G401.6 (cell line): ENCODE measurements at regions not wholly inside any gene's neighbourhood (a gene's known extent, or its start where the extent isn't known, plus 50 kb on each side); places are given as distances from the start of the nearest gene placed in this dataset.

ENCODE experiments used
- FAIRE-seq: peaks from 2 replicates; lab custom pipeline; 2012; peaks lifted over from hg19 to GRCh38; lab: Jason Lieb, UNC

DNA sequence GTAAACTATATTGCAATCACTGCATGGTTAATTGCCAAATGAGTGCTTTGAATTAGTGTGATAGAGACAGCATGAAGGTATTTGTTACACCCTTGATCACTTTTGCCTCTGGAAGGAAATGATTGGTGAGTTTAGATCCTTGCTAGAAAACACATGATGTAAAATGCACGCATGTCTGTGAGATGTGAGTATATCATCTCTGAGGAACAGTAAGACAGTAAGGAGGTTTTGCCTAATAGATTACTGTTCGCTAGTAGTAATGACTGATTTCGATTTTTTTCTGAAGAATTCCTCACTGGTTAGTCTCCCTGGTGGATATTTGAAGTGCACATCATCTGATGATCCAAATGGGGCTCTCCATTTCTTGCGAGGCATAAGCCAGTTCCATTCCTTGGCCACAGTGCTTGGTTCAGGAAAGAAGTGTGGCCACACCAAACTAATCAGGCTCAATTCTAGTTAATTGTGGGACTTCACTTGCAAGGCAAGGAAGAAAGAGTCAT lies 156.4 kb upstream of the ADRA1B start:
- FAIRE-seq: no peak

DNA sequence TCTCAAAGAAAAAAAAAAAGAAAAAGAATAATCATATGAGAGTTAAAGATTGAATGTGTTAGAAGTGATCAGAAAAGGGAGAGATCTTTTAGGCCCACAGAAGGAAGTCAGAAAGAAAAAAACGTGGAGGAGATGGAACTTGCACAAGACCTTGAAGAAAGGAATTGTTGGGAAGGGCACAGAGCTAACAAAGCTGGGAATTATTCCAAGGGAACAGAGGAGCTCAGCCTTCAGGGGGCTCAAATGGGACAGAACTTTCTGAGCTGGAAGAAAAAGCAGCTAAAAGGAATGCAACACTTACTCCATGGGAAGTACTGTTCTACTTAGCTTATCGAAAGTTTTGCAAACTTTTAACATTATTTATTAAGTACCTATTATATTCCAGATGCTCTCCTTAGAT lies 153.4 kb upstream of the ADRA1B start:
- FAIRE-seq: no peak

DNA sequence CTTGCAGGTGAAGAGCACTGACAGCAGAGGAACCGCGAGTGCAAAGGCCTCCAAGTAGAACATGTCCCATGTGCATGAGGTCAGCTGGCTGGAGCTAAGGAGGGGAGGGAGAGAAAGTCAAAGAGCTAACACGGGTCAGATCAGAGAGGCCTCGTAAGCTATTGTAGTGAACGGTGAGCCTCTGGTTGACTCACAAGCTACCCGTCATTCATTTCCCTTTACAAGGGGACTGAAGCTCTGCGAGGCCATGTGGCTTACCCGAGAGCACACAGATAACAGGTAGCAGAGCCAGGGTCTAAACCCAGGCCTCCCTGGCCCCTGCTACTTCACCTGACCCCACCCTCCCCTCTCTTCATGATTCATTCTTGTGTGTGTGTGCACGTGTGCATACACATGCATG lies 152.7 kb upstream of the ADRA1B start:
- no peak for FAIRE-seq

DNA sequence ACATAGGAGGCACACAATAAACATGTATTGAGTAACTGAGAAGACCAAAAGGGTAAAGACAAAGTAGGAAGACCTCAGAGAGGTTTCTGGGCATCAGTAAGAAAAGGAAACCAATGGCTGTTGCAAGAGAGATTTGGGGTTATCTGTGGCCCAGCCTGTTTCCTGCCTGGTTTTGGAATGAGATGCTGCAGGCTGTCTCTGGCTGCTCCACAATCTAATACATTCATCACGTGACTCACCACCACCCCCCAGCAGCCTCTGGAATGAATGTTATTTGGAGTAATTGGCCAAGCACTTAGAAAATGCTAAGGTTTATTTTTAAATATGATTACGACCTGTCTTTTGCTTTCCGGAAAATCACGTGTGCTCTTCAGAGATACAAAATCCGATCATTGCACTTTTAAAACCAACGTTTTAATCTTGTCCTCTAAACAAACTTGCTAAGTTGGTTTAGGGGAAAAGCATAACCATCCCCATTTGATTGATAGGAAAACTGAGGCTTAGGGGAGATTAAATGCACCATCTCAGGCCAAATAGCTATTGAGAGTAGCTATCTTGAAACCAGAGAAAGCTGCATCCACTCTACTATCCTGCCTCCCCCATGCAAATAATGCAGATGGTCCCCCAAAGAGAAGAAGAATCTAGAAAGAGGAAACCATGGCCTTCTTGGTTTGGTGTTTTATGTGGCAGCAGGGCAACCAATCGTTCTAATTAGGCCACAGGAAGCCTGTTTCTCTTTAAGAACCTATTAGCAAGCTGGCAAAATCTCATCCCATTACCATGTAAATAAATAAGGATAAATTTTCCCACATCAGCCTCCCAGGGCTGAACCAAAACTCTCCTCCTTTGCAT lies 151.8 kb upstream of the ADRA1B start:
- no peak for FAIRE-seq

DNA sequence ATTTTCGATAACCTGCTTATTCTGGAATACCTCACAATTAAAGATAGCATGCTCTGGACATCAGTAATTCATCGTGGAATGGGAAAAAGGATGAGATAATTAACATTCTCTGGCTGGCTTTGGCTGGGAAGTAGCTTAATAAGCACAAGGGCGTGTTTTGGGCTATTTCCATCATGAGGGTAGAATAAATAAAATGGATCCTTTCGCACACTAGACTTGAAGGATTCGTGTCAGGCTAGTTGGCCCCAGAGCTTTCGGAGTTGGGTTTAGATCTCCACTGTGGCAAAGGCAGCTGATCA lies 151.2 kb upstream of the ADRA1B start:
- FAIRE-seq: no peak

DNA sequence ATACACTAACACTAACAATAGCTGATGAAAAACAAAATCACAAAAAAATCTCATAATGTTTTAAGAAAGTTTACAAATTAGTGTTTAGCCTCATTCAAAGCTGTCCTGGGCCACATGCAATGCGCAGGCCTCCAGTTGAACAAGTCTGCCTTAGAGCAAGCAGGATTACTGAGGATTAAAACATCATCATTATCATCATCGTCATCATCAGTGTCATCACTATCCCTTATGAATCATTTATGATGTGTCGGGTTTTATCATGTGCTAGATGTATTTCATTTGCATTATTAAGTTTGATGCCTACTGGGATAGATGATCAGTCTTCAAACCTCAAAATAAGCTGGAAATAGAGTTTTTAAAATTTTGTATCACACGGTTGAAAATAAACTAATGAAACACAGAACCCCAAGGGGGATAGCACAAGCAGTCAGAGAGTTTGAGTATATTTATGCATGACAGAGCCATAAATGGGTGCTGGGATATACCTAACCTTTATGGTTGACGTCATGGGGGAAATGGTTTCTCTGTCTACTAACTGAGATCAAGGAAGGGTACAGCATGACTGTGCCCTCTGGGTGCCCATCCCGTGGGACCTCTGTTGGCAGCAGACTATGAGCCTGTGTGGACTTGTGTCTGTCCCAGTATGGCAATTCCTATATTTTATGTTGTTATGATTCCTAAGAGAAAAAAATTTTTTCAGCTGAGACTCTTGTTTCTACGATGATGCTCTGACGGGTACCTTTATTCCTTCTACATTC lies 150.3 kb upstream of the ADRA1B start:
- FAIRE-seq: no peak

DNA sequence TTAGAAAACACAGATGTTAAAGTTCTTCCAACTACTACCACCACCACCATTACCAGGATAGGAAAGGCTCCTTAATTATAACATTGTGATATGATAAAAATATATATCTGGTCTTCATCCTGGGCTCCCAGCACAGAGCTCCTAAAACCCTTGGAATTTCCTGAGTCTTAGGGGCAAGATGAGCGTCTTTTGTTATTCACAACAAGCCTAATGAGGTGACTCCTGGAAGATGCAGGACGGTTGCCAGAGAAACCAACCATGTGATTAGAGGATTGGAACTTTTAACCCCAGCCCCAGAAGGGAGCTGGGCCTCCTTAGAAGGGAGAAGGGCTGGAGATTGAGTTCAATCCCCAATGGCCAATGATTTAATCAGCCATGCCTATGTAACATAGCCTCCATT lies 148.0 kb upstream of the ADRA1B start:
- no peak for FAIRE-seq

DNA sequence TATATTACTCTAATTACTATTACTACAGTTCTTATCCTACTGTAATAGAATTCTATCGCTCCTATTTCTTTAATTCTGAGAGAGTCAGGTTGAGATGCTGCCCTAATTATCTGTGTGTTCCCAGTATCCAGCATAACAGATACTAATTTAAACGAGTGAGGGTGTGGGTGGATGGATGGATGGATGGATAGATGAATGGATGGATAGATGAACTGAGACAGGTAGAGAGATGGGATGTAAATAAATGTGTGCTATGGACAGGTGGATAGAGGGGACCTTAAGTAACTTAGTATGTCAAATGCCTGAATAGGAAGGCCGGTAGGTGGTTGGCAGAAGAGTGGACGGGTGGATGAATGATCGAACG lies 143.6 kb upstream of the ADRA1B start:
- FAIRE-seq: no peak

DNA sequence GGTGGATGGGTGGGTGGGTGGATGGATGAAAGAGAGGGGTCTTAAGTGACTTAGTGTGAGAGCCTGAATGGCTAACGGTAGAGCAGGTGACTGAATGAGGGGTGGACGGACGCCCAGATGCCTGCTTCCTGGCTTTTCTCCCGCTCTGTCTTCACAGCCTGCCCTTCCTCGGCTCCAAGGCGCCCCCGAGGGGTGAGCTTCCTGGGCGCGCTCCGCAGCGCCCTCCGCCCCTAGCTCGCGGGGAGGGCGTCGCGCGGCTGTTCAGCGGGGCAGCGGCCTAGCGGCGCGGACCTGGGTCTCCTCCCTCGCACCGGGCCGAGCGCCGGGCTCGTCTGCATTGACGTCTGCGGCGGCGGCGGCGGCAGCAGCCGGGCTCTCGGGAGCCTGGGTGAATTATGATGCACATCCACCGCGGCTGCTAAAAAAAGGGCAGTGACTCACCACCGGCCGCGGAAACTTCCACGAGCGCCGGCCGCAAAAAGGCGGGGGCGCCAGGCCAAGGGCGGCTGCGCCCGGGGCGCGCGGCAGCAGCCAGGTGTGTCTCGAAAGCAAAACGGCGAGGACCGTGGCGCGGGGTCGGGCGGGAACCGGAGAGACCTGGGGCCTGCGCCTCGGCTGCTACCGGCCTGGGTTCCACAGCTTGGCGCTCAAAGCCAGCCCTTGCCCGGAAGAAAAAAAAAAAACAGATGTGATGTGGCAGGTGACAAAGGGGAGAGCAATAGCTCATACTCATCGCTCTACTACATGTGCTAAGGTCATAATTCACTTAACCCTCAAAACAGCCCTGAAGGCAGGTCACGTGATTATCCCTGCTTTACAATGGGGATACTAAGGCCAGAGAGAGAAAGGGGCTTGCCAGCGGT lies 143.0 kb upstream of the ADRA1B start:
- FAIRE-seq: no peak

DNA sequence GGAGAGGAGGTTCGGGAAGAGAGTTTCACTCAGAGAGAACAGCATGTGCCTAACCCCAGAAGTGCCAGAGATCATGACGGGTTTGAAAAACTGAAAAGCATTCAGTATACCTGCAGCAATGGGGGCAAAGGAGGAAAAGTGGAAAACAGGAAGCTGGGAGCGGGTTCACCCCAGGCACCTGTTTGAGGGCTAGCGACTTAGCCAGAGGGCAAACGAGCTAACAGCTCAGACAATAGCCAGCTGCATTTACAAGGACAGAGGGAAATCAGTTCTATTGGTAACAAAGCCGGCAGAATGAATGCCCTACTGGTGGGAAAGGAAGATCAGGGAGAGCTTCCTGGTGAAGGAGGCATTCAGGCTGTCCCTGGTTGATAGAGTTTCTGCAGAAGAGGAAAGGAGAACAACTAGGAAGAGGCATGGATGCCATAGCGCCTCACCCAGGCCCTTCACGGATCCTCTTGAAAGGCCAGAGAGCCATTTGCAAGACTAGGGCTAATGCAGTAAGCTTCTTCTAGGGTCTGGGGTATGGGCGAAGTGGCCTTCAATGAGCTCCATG lies 141.7 kb upstream of the ADRA1B start:
- no peak for FAIRE-seq

DNA sequence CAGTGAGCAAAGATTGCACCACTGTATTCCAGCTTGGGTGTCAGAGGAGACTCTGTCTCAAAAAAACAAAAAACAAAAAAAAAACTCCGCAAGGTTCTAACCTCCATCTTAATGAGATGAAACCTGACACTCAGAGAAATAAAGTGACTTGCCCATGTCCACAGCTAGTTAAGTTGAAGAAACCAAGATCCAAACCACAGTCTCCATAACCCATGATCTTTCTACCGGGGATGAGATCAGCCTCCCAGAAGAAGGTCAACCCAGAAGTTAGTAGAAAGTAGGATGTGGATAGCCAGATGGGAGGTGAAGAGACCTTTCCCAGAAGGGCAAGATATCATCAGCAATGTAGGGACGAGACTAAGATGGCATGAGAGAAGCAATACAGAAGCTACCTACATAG lies 140.4 kb upstream of the ADRA1B start:
- FAIRE-seq: no peak

DNA sequence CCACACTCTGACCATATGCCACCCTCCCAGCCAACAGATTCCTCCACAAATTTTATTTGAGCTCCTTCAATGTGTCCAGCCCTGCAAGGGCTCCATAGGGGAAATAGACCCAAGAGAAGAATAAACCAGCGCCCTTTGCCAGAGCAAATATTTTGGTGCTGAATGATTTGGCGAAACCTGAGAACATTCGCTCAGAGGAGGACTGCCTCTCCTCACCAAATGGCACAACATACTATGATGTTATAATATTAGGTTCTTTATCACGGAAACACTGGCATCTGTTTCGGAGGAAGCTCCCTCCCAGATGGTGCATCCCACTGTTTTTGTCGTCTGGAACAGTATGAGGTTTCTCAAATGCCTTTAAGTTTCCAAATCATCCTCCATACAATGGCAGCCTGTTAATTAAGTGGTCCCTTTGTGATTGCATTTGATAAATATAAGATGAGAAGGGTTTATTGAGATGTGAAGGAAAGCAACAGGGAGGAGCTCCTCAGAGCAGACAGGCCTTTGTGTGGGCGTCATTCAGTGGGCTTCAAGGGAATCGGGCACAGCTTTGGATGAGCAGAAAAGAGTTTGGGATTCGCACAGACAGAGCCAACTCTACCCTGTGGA lies 139.1 kb upstream of the ADRA1B start:
- FAIRE-seq: no peak

DNA sequence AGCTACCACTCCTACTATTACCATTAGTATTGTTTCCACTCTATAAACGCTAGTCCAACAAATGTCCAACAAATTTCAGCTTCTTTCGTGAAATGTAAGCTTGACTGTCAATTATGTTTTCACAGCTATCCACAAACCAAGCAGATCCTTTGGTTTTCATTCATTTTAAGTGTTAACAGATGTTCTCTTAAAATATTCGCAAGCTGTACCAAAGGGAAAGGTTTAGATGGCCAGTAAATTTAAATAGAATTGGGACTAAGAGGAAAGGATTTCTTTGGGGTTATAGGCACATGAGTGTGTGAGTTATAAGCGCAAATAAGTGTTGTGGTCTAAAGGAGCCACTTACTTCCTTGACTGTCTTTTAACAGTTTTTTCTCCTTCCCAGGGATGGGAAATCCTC lies 136.8 kb upstream of the ADRA1B start:
- FAIRE-seq: no peak

DNA sequence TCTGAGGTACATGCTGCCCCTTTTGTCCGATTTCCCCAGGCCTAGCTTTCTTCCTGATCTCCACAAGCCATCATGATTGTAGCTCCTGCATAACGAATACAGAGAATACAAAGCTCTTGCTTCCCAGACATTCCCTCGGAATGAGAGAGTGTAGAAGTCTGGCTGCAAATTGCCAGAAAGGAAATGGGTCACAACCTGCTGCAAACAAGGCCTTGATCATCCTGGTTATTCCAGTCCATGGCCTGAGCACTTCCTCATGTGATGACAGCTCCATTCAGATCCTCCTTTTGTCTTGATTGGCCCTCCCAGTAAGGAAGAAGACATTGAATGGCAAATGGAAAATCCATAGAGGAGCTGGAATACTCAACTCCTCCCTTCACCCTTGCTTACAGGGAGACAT lies 136.0 kb upstream of the ADRA1B start:
- FAIRE-seq: no peak

DNA sequence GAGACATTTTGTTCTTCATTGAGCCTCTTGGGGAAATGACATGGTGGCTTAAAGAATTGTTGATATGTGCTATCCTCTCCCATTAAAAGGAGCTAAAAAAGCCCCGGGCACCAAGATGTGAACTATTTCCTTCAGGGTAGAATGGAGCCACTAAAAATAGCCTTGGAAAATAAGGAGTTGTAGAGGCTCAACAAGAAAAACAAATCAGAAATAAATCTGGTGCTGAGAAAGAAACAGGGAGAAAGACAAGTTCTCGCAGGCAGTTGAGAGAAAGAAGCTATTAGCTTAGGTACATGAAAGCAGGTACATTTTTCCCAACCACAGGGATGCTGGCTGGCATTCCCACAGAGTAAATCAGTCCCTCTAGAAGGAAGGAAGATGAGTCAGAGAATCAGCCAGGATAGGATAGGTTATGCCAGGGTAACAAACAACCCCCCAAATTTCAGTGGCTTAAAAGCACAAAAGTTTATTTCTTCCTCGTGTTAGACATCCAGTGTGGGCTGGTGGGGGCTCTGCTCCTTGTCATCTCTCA lies 134.6 kb upstream of the ADRA1B start:
- no peak for FAIRE-seq

DNA sequence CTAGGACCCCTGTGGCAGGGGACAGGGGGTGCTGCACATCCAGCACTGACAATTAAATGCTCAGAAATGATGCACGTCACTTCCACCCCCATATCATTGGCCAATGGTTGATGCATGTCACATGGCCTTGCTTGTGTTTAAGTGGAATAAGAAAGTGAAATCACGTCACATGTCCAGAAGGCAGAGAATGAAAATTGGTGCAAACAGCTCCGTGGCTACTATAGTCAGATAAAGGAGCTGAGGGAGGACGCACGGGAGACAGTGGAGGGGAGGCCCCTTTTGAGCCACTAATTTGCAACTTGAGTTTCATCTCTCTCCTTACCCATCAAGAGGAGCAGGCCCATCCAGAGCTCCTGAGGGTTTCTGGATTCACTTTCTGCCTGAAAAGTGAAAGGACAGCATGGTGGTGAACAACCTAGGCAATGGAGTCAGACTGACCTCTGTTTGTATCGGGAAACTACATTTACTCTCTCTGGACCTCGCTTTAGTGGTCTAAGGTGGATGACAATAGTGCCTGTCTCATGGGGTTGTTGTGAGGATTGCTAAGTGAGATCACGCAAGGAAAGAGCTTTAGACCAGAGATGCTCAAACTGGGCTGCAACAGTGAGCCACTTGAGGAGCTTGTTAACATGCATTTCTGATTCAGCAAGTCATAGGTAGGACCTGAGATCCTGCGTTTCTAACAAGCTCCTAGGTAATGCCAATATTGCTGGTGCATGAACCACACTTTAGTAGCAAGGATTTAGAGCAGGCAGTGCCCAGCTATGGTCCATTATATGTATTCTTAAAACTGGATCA lies 133.9 kb upstream of the ADRA1B start:
- no peak for FAIRE-seq

DNA sequence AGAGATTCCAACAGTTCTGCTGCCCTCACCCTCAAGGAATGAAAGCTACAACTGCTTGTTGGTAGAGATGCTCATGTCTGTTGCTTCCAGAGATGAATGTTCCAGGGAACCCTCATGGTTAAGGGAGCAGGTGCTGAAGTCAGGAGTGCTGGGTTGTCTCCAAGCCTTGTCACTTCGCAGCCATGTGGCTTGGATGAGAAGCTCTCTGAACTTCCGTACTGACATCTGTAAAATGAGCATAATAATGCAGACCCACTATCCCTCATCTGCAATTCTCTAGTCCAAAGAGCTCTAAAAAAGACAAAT lies 133.3 kb upstream of the ADRA1B start:
- no peak for FAIRE-seq

DNA sequence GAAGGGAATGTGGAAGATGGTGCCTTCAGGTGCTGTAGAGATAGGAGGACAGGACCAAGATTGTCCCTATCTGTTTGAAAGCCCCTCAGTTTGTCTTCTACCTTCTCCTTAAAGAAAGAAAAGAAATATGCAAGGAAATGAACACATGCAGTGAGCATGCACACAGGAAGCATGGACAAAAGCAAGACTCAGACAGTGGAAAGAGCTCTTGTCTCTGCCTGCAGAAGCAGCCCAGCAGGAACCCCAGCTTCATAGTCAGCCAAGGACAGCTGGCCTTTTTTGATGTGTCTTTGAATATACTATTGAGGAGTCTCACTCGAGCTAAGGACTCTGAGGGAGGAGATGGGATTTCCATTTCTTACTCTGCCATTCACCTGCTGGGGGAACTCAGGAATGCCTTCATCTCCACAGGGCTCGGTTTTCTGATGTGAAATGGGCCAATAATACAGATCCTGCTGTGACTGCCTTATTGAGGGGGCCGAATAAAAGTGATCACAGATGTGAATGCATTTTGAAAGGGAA lies 132.5 kb upstream of the ADRA1B start:
- no peak for FAIRE-seq

DNA sequence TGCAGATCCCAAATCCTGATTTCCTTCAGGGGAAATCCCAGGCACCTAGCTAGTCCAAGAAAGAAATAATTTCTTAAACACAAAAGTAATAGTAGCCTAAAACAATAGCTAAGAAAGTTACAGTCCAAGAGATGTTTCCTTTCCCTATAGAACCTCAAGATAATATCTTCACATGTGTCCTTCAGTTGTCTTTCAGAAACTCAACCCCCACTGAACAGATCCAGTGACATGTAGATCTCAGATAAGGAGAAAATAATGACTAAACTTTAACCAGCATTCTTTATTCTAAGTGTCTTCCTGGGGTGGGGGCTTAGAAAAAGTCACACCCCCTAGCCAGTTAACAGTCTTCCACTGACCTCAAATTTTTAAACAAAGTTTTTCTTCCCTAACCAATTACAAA lies 131.3 kb upstream of the ADRA1B start:
- FAIRE-seq: no peak

DNA sequence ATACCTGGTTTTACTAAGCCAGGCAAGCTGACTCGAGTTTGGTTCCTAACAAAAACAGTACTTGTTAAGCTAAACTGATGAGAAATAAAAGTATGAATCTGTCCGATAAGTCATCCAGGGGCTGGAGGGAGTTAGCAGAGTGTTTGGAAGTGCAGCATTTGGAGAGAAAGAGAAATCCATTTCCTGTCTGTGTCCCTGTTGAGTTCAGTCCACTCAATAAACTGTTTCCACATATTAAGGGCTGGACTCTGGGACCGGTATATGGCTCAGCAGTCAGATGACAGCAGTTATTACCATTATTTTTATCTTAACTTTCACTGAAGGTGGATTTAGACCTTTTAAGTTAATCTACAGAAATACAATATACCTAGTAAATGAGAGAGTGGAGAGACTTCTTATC lies 130.6 kb upstream of the ADRA1B start:
- no peak for FAIRE-seq

DNA sequence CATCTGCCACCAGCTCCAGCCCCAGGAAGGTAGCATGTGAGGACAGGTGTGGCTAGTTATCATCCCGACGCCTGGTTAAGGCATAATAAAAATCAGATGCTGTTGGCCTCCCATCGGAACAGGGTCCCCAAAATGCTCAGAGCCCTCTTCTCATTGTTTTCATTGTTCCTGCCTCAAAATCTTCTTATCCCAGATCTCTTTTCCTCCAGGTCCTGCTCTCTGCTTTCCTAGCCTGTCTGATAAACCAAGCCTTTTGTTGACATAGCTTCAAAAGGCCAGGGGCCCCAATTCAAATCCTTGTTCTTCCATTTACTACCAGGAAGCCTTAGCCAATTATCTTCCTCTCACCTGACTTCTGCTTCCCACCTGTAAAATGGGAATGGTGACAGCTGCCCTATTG lies 130.1 kb upstream of the ADRA1B start:
- FAIRE-seq: no peak
